Breast epithelium (tissue), 4 donors: ENCODE measurements at regions not wholly inside any gene's neighbourhood (a gene's known extent, or its start where the extent isn't known, plus 50 kb on each side); places are given as distances from the start of the nearest gene placed in this dataset.

Experiments used
- DNase-seq, 2 donors: peaks; one replicate each; pipeline ENCODE4 v3.0.0-alpha.2; 2019; ENCODE audit warnings: low spot score in 2 of 2
- H3K27ac ChIP-seq, 2 donors: fragments of 200-600 bp; sonication (generic) in 1 of 2; one replicate each; pipeline ENCODE4 v1.5.1; 2016 to 2019; ENCODE audit warnings: mild to moderate bottlenecking in 1 of 2
- H3K27me3 ChIP-seq, 2 donors: fragments of 200-600 bp; sonication (generic) in 1 of 2; one replicate each; pipeline versions ENCODE4 v1.5.1 to v1.6.0; 2017 to 2019; ENCODE audit warnings: control low read depth in 1 of 2, mild to moderate bottlenecking in 1 of 2
- H3K36me3 ChIP-seq: fragments of 200-600 bp; one replicate; pipeline ENCODE4 v1.5.1; 2019
- H3K4me1 ChIP-seq, 2 donors: fragments of 200-600 bp; sonication (generic); one replicate each; pipeline ENCODE4 v1.5.1; 2016 to 2019; ENCODE audit warnings: control low read depth in 1 of 2
- H3K4me3 ChIP-seq, 3 donors: fragments of 200-600 bp; sonication (generic); 1 replicate in 2 of 3; 2 replicates in 1 of 3; pipeline ENCODE4 v1.5.1; 2016 to 2019; ENCODE audit warnings: mild to moderate bottlenecking in 3 of 3, moderate library complexity in 2 of 3
- H3K9me3 ChIP-seq, 2 donors: fragments of 200-600 bp; sonication (generic) in 1 of 2; one replicate each; pipeline ENCODE4 v1.5.1; 2016 to 2019; ENCODE audit warnings: control low read depth in 1 of 2
- CTCF ChIP-seq, 3 donors: fragments of 450-650 bp; IDR thresholded peaks; one replicate each; pipeline ENCODE4 v1.5.1; 2016 to 2017; ENCODE audit warnings: antibody characterized with exemption in 3 of 3, mild to moderate bottlenecking in 3 of 3, moderate library complexity in 3 of 3
- POLR2A ChIP-seq: fragments of 450-650 bp; IDR thresholded peaks from one replicate; pipeline ENCODE4 v1.6.1; 2016; ENCODE audit warnings: antibody characterized with exemption, mild to moderate bottlenecking, moderate library complexity
- POLR2AphosphoS5 ChIP-seq, 3 donors: sonication (generic); formaldehyde crosslinking; IDR thresholded peaks; one replicate each; pipeline ENCODE4 v1.6.1; 2017; ENCODE audit warnings: antibody characterized with exemption in 3 of 3
- intact Hi-C: fragments of 100-400 bp; cut with DNase I; formaldehyde crosslinking; loops from one replicate; pipeline ENCODE4 v1.15.1; 2023; ENCODE audit warnings: low total_unique reads

GRCh38 chr13:79226938-79227337 is 179.1 kb downstream of the RBM26 start:
- Histone ChIP-seq H3K36me3 (no peaks in the 10 kb centered on the region), H3K9me3 (no peaks in the 10 kb centered on the region), H3K27ac (no peak overlapping the region), H3K4me3 (no peak overlapping the region), H3K27me3 (no peaks in the 10 kb centered on the region), H3K4me1 (no peaks in the 10 kb centered on the region)
- intact Hi-C loops: no loop called here
- DNase-seq: no peak
- TF ChIP-seq CTCF (IDR thresholded peaks at IDR 0.05): no peak
- TF ChIP-seq POLR2A: no peak
- no peak for TF ChIP-seq POLR2AphosphoS5 (IDR thresholded peaks at IDR 0.05)

- Histone ChIP-seq H3K4me1 (no peaks in the 10 kb centered on the region), H3K4me3 (no peak overlapping the region), H3K27me3 (no peaks in the 10 kb centered on the region), H3K9me3 (no peaks in the 10 kb centered on the region), H3K27ac (no peak overlapping the region), H3K36me3 (no peaks in the 10 kb centered on the region)
- no peak for DNase-seq
- TF ChIP-seq POLR2AphosphoS5 (IDR thresholded peaks at IDR 0.05) (no peak), POLR2A (no peak), CTCF (IDR thresholded peaks at IDR 0.05) (no peak)
- intact Hi-C loops: no loop called here
Measured at GRCh38 chr13:79226250-79226649, 179.8 kb downstream of the RBM26 start.

GRCh38 chr13:79225487-79226232 is 180.4 kb downstream of the RBM26 start:
- no peak overlapping the region for H3K27ac ChIP-seq
- H3K36me3 ChIP-seq: no peaks in the 10 kb centered on the region
- H3K4me1 ChIP-seq: no peaks in the 10 kb centered on the region
- no peaks in the 10 kb centered on the region for H3K27me3 ChIP-seq
- TF ChIP-seq CTCF (IDR thresholded peaks at IDR 0.05) (no peak), POLR2AphosphoS5 (IDR thresholded peaks at IDR 0.05) (no peak), POLR2A (no peak)
- intact Hi-C loops: no loop called here
- no peak overlapping the region for H3K4me3 ChIP-seq
- no peaks in the 10 kb centered on the region for H3K9me3 ChIP-seq
- DNase-seq: no peak

GRCh38 chr13:79222427-79223205 is 183.4 kb downstream of the RBM26 start:
- no peak for TF ChIP-seq POLR2A
- no peak for TF ChIP-seq POLR2AphosphoS5 (IDR thresholded peaks at IDR 0.05)
- no peak for TF ChIP-seq CTCF (IDR thresholded peaks at IDR 0.05)
- DNase-seq: no peak
- Histone ChIP-seq H3K4me3 (no peak overlapping the region), H3K27ac (no peak overlapping the region), H3K36me3 (no peaks in the 10 kb centered on the region), H3K4me1 (no peaks in the 10 kb centered on the region), H3K27me3 (no peaks in the 10 kb centered on the region), H3K9me3 (no peaks in the 10 kb centered on the region)
- intact Hi-C loops: no loop called here

GRCh38 chr13:79212064-79212619 is 193.9 kb downstream of the RBM26 start:
- Histone ChIP-seq H3K36me3 (no peaks in the 10 kb centered on the region), H3K4me1 (no peaks in the 10 kb centered on the region), H3K4me3 (no peak overlapping the region), H3K27me3 (no peaks in the 10 kb centered on the region), H3K9me3 (no peaks in the 10 kb centered on the region), H3K27ac (no peak overlapping the region)
- intact Hi-C loops: no loop called here
- DNase-seq: no peak
- TF ChIP-seq POLR2AphosphoS5 (IDR thresholded peaks at IDR 0.05) (no peak), CTCF (IDR thresholded peaks at IDR 0.05) (no peak), POLR2A (no peak)
